HEK293 (cell line): ENCODE measurements at regions not wholly inside any gene's neighbourhood (a gene's known extent, or its start where the extent isn't known, plus 50 kb on each side); places are given as distances from the start of the nearest gene placed in this dataset.

Experiments
- CTCF ChIP-seq: fragments of 450-650 bp; formaldehyde crosslinking; IDR thresholded peaks from 2 replicates; pipeline ENCODE4 v1.5.1; 2016; ENCODE audit warnings: missing biosample characterization, missing genetic modification characterization
- GLI4 ChIP-seq: fragments of 450-650 bp; formaldehyde crosslinking; IDR thresholded peaks from 2 replicates; pipeline ENCODE4 v1.5.1; 2016; ENCODE audit warnings: missing biosample characterization, missing genetic modification characterization
- SETDB1 ChIP-seq: IDR thresholded peaks from one replicate; pipeline ENCODE4 v1.6.1; 2017; ENCODE audit warnings: mild to moderate bottlenecking, low read length, moderate library complexity, mixed read lengths; ENCODE audit not compliant: insufficient read length
- TRIM28 ChIP-seq: IDR thresholded peaks from 2 replicates; pipeline ENCODE4 v1.6.1; 2011; ENCODE audit warnings: low read length, control low read depth, borderline replicate concordance
- YY1 ChIP-seq: fragments of 450-650 bp; formaldehyde crosslinking; IDR thresholded peaks from 2 replicates; pipeline ENCODE4 v1.5.1; 2018; ENCODE audit warnings: missing biosample characterization, missing genetic modification characterization
- ZNF10 ChIP-seq: fragments of 450-650 bp; formaldehyde crosslinking; IDR thresholded peaks from 2 replicates; pipeline ENCODE4 v1.5.1; 2017; ENCODE audit warnings: missing biosample characterization, missing genetic modification characterization
- ZNF274 ChIP-seq, 2 experiments: fragments of 200-500 bp in 1 of 2; fragments of 450-650 bp in 1 of 2; sonication (Bioruptor generic) in 1 of 2; formaldehyde crosslinking in 1 of 2; IDR thresholded peaks; 2 replicates each; pipeline versions ENCODE4 v1.5.1 to v1.6.1; 2014 to 2016; ENCODE audit warnings: borderline replicate concordance in 1 of 2, inconsistent platforms in 1 of 2, low read length in 1 of 2, missing biosample characterization in 1 of 2, missing genetic modification characterization in 1 of 2
- ZNF324 ChIP-seq: fragments of 450-650 bp; formaldehyde crosslinking; IDR thresholded peaks from 2 replicates; pipeline ENCODE4 v1.5.1; 2016; ENCODE audit warnings: missing biosample characterization, missing genetic modification characterization
- ZNF600 ChIP-seq: fragments of 450-650 bp; formaldehyde crosslinking; IDR thresholded peaks from 2 replicates; pipeline ENCODE4 v1.5.1; 2016; ENCODE audit warnings: missing biosample characterization, missing genetic modification characterization
- TF ChIP-seq, protein P1 (sequence below): fragments of 450-650 bp; formaldehyde crosslinking; IDR thresholded peaks from 2 replicates; pipeline ENCODE4 v1.5.1; 2016; ENCODE audit warnings: missing biosample characterization, missing genetic modification characterization, low read depth

GRCh38 chr5:113788141-113788655 is 274.7 kb downstream of the YTHDC2 start:
- no peak for TF ChIP-seq ZNF324 (tag by site-specific recombination)
- TF ChIP-seq TRIM28: no peak
- TF ChIP-seq ZNF274 (IDR thresholded peaks at IDR 0.05; ENCODE audit: low read length): no peak
- TF ChIP-seq ZNF274 (tag by site-specific recombination; IDR thresholded peaks at IDR 0.05; ENCODE audit: borderline replicate concordance): no peak
- TF ChIP-seq ZNF10 (tag by site-specific recombination): no peak
- TF ChIP-seq YY1: no peak
- TF ChIP-seq, protein P1, sequence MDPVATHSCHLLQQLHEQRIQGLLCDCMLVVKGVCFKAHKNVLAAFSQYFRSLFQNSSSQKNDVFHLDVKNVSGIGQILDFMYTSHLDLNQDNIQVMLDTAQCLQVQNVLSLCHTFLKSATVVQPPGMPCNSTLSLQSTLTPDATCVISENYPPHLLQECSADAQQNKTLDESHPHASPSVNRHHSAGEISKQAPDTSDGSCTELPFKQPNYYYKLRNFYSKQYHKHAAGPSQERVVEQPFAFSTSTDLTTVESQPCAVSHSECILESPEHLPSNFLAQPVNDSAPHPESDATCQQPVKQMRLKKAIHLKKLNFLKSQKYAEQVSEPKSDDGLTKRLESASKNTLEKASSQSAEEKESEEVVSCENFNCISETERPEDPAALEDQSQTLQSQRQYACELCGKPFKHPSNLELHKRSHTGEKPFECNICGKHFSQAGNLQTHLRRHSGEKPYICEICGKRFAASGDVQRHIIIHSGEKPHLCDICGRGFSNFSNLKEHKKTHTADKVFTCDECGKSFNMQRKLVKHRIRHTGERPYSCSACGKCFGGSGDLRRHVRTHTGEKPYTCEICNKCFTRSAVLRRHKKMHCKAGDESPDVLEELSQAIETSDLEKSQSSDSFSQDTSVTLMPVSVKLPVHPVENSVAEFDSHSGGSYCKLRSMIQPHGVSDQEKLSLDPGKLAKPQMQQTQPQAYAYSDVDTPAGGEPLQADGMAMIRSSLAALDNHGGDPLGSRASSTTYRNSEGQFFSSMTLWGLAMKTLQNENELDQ (tag by site-specific recombination): no peak
- TF ChIP-seq CTCF (tag by site-specific recombination): no peak
- no peak for TF ChIP-seq SETDB1
- no peak for TF ChIP-seq GLI4
- TF ChIP-seq ZNF600 (tag by site-specific recombination): no peak
